ENCODE measurements at regions not wholly inside any gene's neighbourhood (a gene's known extent, or its start where the extent isn't known, plus 50 kb on each side); places are given as distances from the start of the nearest gene placed in this dataset.
"Not testable (repeated sequence)": the region's sequence is repeated elsewhere in the genome, so short reads cannot be mapped to it uniquely, and the experiment has no call there.

GRCh38 chr9:115650768-115651167 is 502.8 kb upstream of the PAPPA start:
- DNase-seq (ENCODE audit: extremely low read depth in 1 of 11, low read depth in 9 of 11, low spot score in 4 of 11): no peak

GRCh38 chr9:115651461-115651860 is 502.1 kb upstream of the PAPPA start:
- DNase-seq (ENCODE audit: extremely low read depth in 1 of 11, low read depth in 9 of 11, low spot score in 4 of 11): no peak

GRCh38 chr9:115653171-115653606 is 500.4 kb upstream of the PAPPA start:
- DNase-seq (ENCODE audit: extremely low read depth in 1 of 11, low read depth in 9 of 11, low spot score in 4 of 11): no peak

- no peak for DNase-seq (ENCODE audit: extremely low read depth in 1 of 11, low read depth in 9 of 11, low spot score in 4 of 11)
These were observed 495.9 kb upstream of the PAPPA start for GRCh38 chr9:115657695-115658094.

- no peak for DNase-seq (ENCODE audit: extremely low read depth in 1 of 11, low read depth in 9 of 11, low spot score in 4 of 11)
These were observed 488.1 kb upstream of the PAPPA start for GRCh38 chr9:115665519-115665918.

GRCh38 chr9:115668521-115668920 is 485.1 kb upstream of the PAPPA start:
- no peak for DNase-seq (ENCODE audit: extremely low read depth in 1 of 11, low read depth in 9 of 11, low spot score in 4 of 11)

- DNase-seq (ENCODE audit: extremely low read depth in 1 of 11, low read depth in 9 of 11, low spot score in 4 of 11): no peak
These were observed 482.2 kb upstream of the PAPPA start for GRCh38 chr9:115671236-115671962.

- DNase-seq (ENCODE audit: extremely low read depth in 1 of 11, low read depth in 9 of 11, low spot score in 4 of 11): no peak
These were observed 481.7 kb upstream of the PAPPA start for GRCh38 chr9:115671963-115672305.

GRCh38 chr9:115672477-115673316 is 480.9 kb upstream of the PAPPA start:
- peak in 8 of 11 donors; percentile 11 to 51 (median 38) for DNase-seq (ENCODE audit: extremely low read depth in 1 of 11, low read depth in 9 of 11, low spot score in 4 of 11)

GRCh38 chr9:115673599-115673998 is 480.0 kb upstream of the PAPPA start:
- DNase-seq (ENCODE audit: extremely low read depth in 1 of 11, low read depth in 9 of 11, low spot score in 4 of 11): no peak

GRCh38 chr9:115674091-115674490 is 479.5 kb upstream of the PAPPA start:
- no peak for DNase-seq (ENCODE audit: extremely low read depth in 1 of 11, low read depth in 9 of 11, low spot score in 4 of 11)

- no peak for DNase-seq (ENCODE audit: extremely low read depth in 1 of 11, low read depth in 9 of 11, low spot score in 4 of 11)
These were observed 477.8 kb upstream of the PAPPA start for GRCh38 chr9:115675834-115676233.

- no peak for DNase-seq (ENCODE audit: extremely low read depth in 1 of 11, low read depth in 9 of 11, low spot score in 4 of 11)
These were observed 473.4 kb upstream of the PAPPA start for GRCh38 chr9:115680231-115680630.

GRCh38 chr9:115681585-115681984 is 472.0 kb upstream of the PAPPA start:
- DNase-seq (ENCODE audit: extremely low read depth in 1 of 11, low read depth in 9 of 11, low spot score in 4 of 11): no peak

- no peak for DNase-seq (ENCODE audit: extremely low read depth in 1 of 11, low read depth in 9 of 11, low spot score in 4 of 11)
These were observed 467.5 kb upstream of the PAPPA start for GRCh38 chr9:115686069-115686468.

GRCh38 chr9:115687356-115687755 is 466.2 kb upstream of the PAPPA start:
- no peak for DNase-seq (ENCODE audit: extremely low read depth in 1 of 11, low read depth in 9 of 11, low spot score in 4 of 11)

- no peak for DNase-seq (ENCODE audit: extremely low read depth in 1 of 11, low read depth in 9 of 11, low spot score in 4 of 11)
These were observed 464.3 kb upstream of the PAPPA start for GRCh38 chr9:115689331-115689730.

- DNase-seq (ENCODE audit: extremely low read depth in 1 of 11, low read depth in 9 of 11, low spot score in 4 of 11): no peak
These were observed 462.6 kb upstream of the PAPPA start for GRCh38 chr9:115690786-115691496.

- no peak for DNase-seq (ENCODE audit: extremely low read depth in 1 of 11, low read depth in 9 of 11, low spot score in 4 of 11)
These were observed 461.9 kb upstream of the PAPPA start for GRCh38 chr9:115691693-115692092.

- not testable (repeated sequence) for DNase-seq (ENCODE audit: extremely low read depth in 1 of 11, low read depth in 9 of 11, low spot score in 4 of 11)
These were observed 460.7 kb upstream of the PAPPA start for GRCh38 chr9:115692868-115693267.
